ENCODE measurements at regions not wholly inside any gene's neighbourhood (a gene's known extent, or its start where the extent isn't known, plus 50 kb on each side); places are given as distances from the start of the nearest gene placed in this dataset.

DNA sequence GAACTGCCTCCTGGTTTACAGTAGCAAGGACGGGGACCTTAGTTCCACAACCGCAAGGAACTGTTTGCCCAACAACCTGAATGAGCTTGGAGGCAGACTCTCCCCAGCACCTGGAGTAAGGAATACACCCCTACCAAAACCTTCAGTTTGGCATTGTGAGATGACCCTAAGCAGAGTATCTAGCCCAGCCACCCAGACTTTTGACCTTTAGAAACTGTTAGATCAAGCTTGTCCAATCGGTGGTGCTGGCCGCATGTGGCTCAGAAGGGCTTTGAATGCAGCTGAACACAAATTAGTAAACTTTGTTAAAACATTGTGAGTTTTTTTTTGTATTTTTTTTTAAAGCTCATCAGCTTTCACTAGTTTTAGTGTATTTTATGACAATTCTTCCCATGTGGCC is 86.9 kb upstream of the C9orf72 start:
- Histone ChIP-seq H2AFZ (replicated peaks) (no peak overlapping the region), H3K27me3 (no peaks in the 10 kb centered on the region), H3K9me3 (ENCODE audit: low read depth) (no peaks in the 10 kb centered on the region), H3F3A (ENCODE audit: low read depth) (no peaks in the 10 kb centered on the region), H3K36me3 (no peaks in the 10 kb centered on the region), H3K79me2 (ENCODE audit: low read depth) (no peaks in the 10 kb centered on the region), H3K4me2 (no peak overlapping the region), H3K4me1 (no peaks in the 10 kb centered on the region), H3K27ac (no peak overlapping the region), H4K20me1 (ENCODE audit: low read depth) (no peaks in the 10 kb centered on the region), H3K4me3 (no peak overlapping the region), H3K9ac (no peak overlapping the region)
- Mint-ChIP-seq H3K27me3 (ENCODE audit: insufficient read depth, low read depth) (no peaks in the 10 kb centered on the region), H3K9me3 (no peaks in the 10 kb centered on the region), H3K36me3 (no peaks in the 10 kb centered on the region), H3K4me3 (no peak overlapping the region), H3K4me1 (no peaks in the 10 kb centered on the region), H3K27ac (no peak overlapping the region)
- DNase-seq (ENCODE audit: low spot score) = no peak
- TF ChIP-seq EZH2 (IDR thresholded peaks at IDR 0.05) = no peak
- TF ChIP-seq EZH2phosphoT487 (IDR thresholded peaks at IDR 0.05) = no peak
- TF ChIP-seq, protein P1, sequence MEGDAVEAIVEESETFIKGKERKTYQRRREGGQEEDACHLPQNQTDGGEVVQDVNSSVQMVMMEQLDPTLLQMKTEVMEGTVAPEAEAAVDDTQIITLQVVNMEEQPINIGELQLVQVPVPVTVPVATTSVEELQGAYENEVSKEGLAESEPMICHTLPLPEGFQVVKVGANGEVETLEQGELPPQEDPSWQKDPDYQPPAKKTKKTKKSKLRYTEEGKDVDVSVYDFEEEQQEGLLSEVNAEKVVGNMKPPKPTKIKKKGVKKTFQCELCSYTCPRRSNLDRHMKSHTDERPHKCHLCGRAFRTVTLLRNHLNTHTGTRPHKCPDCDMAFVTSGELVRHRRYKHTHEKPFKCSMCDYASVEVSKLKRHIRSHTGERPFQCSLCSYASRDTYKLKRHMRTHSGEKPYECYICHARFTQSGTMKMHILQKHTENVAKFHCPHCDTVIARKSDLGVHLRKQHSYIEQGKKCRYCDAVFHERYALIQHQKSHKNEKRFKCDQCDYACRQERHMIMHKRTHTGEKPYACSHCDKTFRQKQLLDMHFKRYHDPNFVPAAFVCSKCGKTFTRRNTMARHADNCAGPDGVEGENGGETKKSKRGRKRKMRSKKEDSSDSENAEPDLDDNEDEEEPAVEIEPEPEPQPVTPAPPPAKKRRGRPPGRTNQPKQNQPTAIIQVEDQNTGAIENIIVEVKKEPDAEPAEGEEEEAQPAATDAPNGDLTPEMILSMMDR (IDR thresholded peaks at IDR 0.05) = no peak

DNA sequence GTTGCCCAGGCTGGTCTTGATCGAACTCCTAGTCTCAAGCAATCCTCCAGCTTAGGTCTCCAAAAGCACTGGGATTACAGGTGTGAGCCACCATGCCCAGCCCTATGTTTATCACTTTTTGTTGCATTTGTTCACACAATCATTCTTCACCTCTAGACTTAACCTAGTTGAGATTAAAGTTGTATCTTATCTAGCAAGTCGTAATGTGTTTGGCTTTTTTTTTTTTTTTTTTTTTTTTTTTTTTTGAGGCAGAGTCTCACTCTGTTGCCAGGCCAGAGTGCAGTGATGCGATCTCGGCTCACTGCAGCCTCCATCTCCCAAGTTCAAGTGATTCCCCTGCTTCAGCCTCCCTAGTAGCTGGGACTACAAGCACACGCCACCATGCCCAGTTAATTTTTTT is 90.2 kb upstream of the C9orf72 start:
- H3K27ac Mint-ChIP-seq = no peak overlapping the region
- no peak overlapping the region for H2AFZ ChIP-seq (replicated peaks)
- no peaks in the 10 kb centered on the region for H3K4me1 Mint-ChIP-seq
- no peaks in the 10 kb centered on the region for H3K79me2 ChIP-seq (ENCODE audit: low read depth)
- no peak overlapping the region for H3K4me2 ChIP-seq
- H3F3A ChIP-seq (ENCODE audit: low read depth) = no peaks in the 10 kb centered on the region
- no peaks in the 10 kb centered on the region for H3K9me3 ChIP-seq (ENCODE audit: low read depth)
- H4K20me1 ChIP-seq (ENCODE audit: low read depth) = no peaks in the 10 kb centered on the region
- TF ChIP-seq, protein P1 (IDR thresholded peaks at IDR 0.05) = no peak
- TF ChIP-seq EZH2phosphoT487 (IDR thresholded peaks at IDR 0.05) (no peak), EZH2 (IDR thresholded peaks at IDR 0.05) (no peak)
- H3K4me3 Mint-ChIP-seq = no peak overlapping the region
- H3K36me3 Mint-ChIP-seq = no peaks in the 10 kb centered on the region
- H3K36me3 ChIP-seq = no peaks in the 10 kb centered on the region
- no peak overlapping the region for H3K4me3 ChIP-seq
- H3K9me3 Mint-ChIP-seq = no peaks in the 10 kb centered on the region
- no peak overlapping the region for H3K9ac ChIP-seq
- H3K27me3 ChIP-seq = no peaks in the 10 kb centered on the region
- DNase-seq (ENCODE audit: low spot score) = no peak
- H3K27me3 Mint-ChIP-seq (ENCODE audit: insufficient read depth, low read depth) = no peaks in the 10 kb centered on the region
- H3K4me1 ChIP-seq = no peaks in the 10 kb centered on the region
- H3K27ac ChIP-seq = no peak overlapping the region

DNA sequence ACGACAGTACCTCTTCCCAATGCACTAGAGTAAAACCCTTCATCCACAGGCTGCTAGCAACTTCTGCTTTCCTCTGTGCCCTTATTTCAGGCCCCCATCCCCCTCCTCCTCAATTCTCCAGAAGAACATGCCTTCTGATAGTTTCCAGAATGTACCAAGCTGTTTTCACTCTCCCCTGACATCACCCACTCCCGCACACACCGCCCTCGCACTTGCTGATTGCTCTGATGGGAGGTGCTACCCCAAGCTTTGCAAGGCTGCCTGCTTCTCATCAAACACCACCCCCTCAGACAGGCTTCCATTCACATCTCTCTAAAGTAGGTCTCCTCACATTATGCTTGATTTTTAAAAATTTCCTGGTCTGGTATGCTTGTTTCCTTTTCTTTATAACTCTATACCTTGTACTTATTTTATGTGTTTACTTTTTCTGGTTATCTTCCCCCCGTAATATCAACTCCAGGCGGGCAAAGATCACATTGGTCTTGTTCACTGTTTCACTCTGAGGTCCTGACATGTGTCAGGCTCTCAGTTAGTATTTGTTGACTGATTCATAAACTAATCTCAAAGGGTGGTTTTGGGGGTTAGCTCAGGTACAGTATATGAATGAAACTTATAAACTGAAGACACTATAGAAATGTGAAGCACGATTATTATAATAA is 91.0 kb upstream of the C9orf72 start:
- Mint-ChIP-seq H3K4me1 (no peaks in the 10 kb centered on the region), H3K9me3 (no peaks in the 10 kb centered on the region), H3K36me3 (no peaks in the 10 kb centered on the region), H3K4me3 (no peak overlapping the region), H3K27ac (no peak overlapping the region), H3K27me3 (ENCODE audit: insufficient read depth, low read depth) (no peaks in the 10 kb centered on the region)
- Histone ChIP-seq H2AFZ (replicated peaks) (no peak overlapping the region), H3K27ac (no peak overlapping the region), H3K4me1 (no peaks in the 10 kb centered on the region), H3K27me3 (no peaks in the 10 kb centered on the region), H3K4me2 (no peak overlapping the region), H3K9ac (no peak overlapping the region), H3F3A (ENCODE audit: low read depth) (no peaks in the 10 kb centered on the region), H3K36me3 (no peaks in the 10 kb centered on the region), H3K4me3 (no peak overlapping the region), H3K79me2 (ENCODE audit: low read depth) (no peaks in the 10 kb centered on the region), H4K20me1 (ENCODE audit: low read depth) (no peaks in the 10 kb centered on the region), H3K9me3 (ENCODE audit: low read depth) (no peaks in the 10 kb centered on the region)
- no peak for DNase-seq (ENCODE audit: low spot score)
- TF ChIP-seq EZH2phosphoT487 (IDR thresholded peaks at IDR 0.05) (no peak), EZH2 (IDR thresholded peaks at IDR 0.05) (no peak)
- TF ChIP-seq, protein P1 (IDR thresholded peaks at IDR 0.05) = no peak

Measured in neural progenitor cell (in vitro differentiated cells).